ENCODE measurements at regions not wholly inside any gene's neighbourhood (a gene's known extent, or its start where the extent isn't known, plus 50 kb on each side); places are given as distances from the start of the nearest gene placed in this dataset.

GRCh38 chr2:55772109-55772980, 78.7 kb upstream of the PNPT1 start:
- Histone ChIP-seq H3K27ac (ENCODE audit: low read depth, low read length, poor library complexity, severe bottlenecking) (no peak overlapping the region), H3K36me3 (ENCODE audit: insufficient read depth, low read length, poor library complexity, severe bottlenecking) (no peaks in the 10 kb centered on the region), H3K4me1 (ENCODE audit: insufficient read depth, low read length, poor library complexity, severe bottlenecking) (no peaks in the 10 kb centered on the region), H3K9me3 (ENCODE audit: low read depth, low read length, poor library complexity, severe bottlenecking) (no peaks in the 10 kb centered on the region), H3K4me3 (ENCODE audit: low read depth, low read length, poor library complexity, severe bottlenecking) (no peak overlapping the region), H3K27me3 (replicated peaks; ENCODE audit: insufficient read depth, low read depth, low read length, poor library complexity) (peaks cover 46% of the 10 kb centered on the region)
- POLR2A ChIA-PET (ENCODE audit: low non-redundant PET), result interaction anchor here (0.7 kb wide), 1 partner anchor 411 kb away, joined by 3 read pairs; no protein-coding TSS in a partner anchor
- TF ChIP-seq CTCF (conservative IDR thresholded peaks at IDR 0.05; ENCODE audit: low read depth, low read length) (no peak), EZH2 (IDR thresholded peaks at IDR 0.05; ENCODE audit: borderline replicate concordance, low read depth, low read length, poor library complexity, severe bottlenecking) (no peak)
- intact Hi-C loops (cut with micrococcal nuclease; ENCODE audit: unreplicated experiment), result loop anchor here (10.0 kb wide), 1 partner anchor 362 kb away; no protein-coding TSS in a partner anchor
- no peak for DNase-seq (ENCODE audit: low spot score)
- no TSS peak for BruUV-seq (replicated peaks)
- CTCF ChIA-PET, result interaction anchor here (0.8 to 1.3 kb wide), 5 partner anchors 55 to 358 kb away, joined by 3 to 14 read pairs (median 4); no protein-coding TSS in a partner anchor

- intact Hi-C loops (cut with micrococcal nuclease; ENCODE audit: unreplicated experiment), result loop anchor here (1.0 to 10.0 kb wide), 2 partner anchors 190 to 363 kb away; no protein-coding TSS in a partner anchor
- Histone ChIP-seq H3K27ac (ENCODE audit: low read depth, low read length, poor library complexity, severe bottlenecking) (no peak overlapping the region), H3K4me1 (ENCODE audit: insufficient read depth, low read length, poor library complexity, severe bottlenecking) (no peaks in the 10 kb centered on the region), H3K27me3 (replicated peaks; ENCODE audit: insufficient read depth, low read depth, low read length, poor library complexity) (peaks cover 42% of the 10 kb centered on the region), H3K9me3 (ENCODE audit: low read depth, low read length, poor library complexity, severe bottlenecking) (no peaks in the 10 kb centered on the region), H3K36me3 (ENCODE audit: insufficient read depth, low read length, poor library complexity, severe bottlenecking) (no peaks in the 10 kb centered on the region), H3K4me3 (ENCODE audit: low read depth, low read length, poor library complexity, severe bottlenecking) (no peak overlapping the region)
- CTCF ChIA-PET, result interaction anchor here (0.7 to 1.3 kb wide), 7 partner anchors 54 to 359 kb away, joined by 3 to 14 read pairs (median 4); no protein-coding TSS in a partner anchor
- TF ChIP-seq EZH2 (IDR thresholded peaks at IDR 0.05; ENCODE audit: borderline replicate concordance, low read depth, low read length, poor library complexity, severe bottlenecking) (no peak), CTCF (conservative IDR thresholded peaks at IDR 0.05; ENCODE audit: low read depth, low read length) (peak; percentile 71)
- POLR2A ChIA-PET (ENCODE audit: low non-redundant PET), result interaction anchor here (0.7 kb wide), 1 partner anchor 412 kb away, joined by 3 read pairs; no protein-coding TSS in a partner anchor
- peak; percentile 53 for DNase-seq (ENCODE audit: low spot score)
- no TSS peak for BruUV-seq (replicated peaks)
Measured at GRCh38 chr2:55771612-55772011, 78.0 kb upstream of the PNPT1 start.

GRCh38 chr2:55768991-55769390, 75.3 kb upstream of the PNPT1 start:
- H3K4me1 ChIP-seq (ENCODE audit: insufficient read depth, low read length, poor library complexity, severe bottlenecking), result no peaks in the 10 kb centered on the region
- peaks cover 42% of the 10 kb centered on the region for H3K27me3 ChIP-seq (replicated peaks; ENCODE audit: insufficient read depth, low read depth, low read length, poor library complexity)
- H3K9me3 ChIP-seq (ENCODE audit: low read depth, low read length, poor library complexity, severe bottlenecking), result no peaks in the 10 kb centered on the region
- CTCF ChIA-PET, result no interaction called here
- no peak overlapping the region for H3K4me3 ChIP-seq (ENCODE audit: low read depth, low read length, poor library complexity, severe bottlenecking)
- no peak for DNase-seq (ENCODE audit: low spot score)
- H3K36me3 ChIP-seq (ENCODE audit: insufficient read depth, low read length, poor library complexity, severe bottlenecking), result no peaks in the 10 kb centered on the region
- intact Hi-C loops (cut with micrococcal nuclease; ENCODE audit: unreplicated experiment), result no loop called here
- H3K27ac ChIP-seq (ENCODE audit: low read depth, low read length, poor library complexity, severe bottlenecking), result no peak overlapping the region
- TF ChIP-seq CTCF (conservative IDR thresholded peaks at IDR 0.05; ENCODE audit: low read depth, low read length) (no peak), EZH2 (IDR thresholded peaks at IDR 0.05; ENCODE audit: borderline replicate concordance, low read depth, low read length, poor library complexity, severe bottlenecking) (no peak)
- POLR2A ChIA-PET (ENCODE audit: low non-redundant PET), result no interaction called here
- no TSS peak for BruUV-seq (replicated peaks)

Measured in A673 (cell line).